ENCODE measurements at regions not wholly inside any gene's neighbourhood (a gene's known extent, or its start where the extent isn't known, plus 50 kb on each side); places are given as distances from the start of the nearest gene placed in this dataset.

- ChIA-PET CTCF (no interaction called here), POLR2A (no interaction called here)
- no peaks in the 10 kb centered on the region for H4K20me1 ChIP-seq (replicated peaks; ENCODE audit: control insufficient read depth, extremely low read depth, insufficient read depth, low read length)
- no peaks in the 10 kb centered on the region for H3K36me3 ChIP-seq (ENCODE audit: control insufficient read depth in 2 of 2, extremely low read depth in 1 of 2, insufficient read depth in 2 of 2, low read length in 2 of 2)
- H3K4me3 ChIP-seq (replicated peaks in 1 of 3; ENCODE audit: insufficient read depth in 1 of 3, low read depth in 1 of 3, low read length in 3 of 3) = no peak overlapping the region
- H2AFZ ChIP-seq (ENCODE audit: low read depth, low read length) = no peak overlapping the region
- intact Hi-C loops (cut with micrococcal nuclease) = no loop called here
- TF ChIP-seq MYC (IDR thresholded peaks at IDR 0.05; ENCODE audit: low read depth, low read length) = no peak
- no peak for TF ChIP-seq JUN (IDR thresholded peaks at IDR 0.05; ENCODE audit: borderline replicate concordance, insufficient read depth, insufficient read length, low read depth)
- no peak for TF ChIP-seq MAX (IDR thresholded peaks at IDR 0.05; ENCODE audit: insufficient read depth, insufficient read length)
- TF ChIP-seq CTCF (IDR thresholded peaks at IDR 0.05; ENCODE audit: extremely low read depth in 1 of 2, insufficient read depth in 1 of 2, low read depth in 1 of 2, low read length in 2 of 2) = no peak
- no peak for TF ChIP-seq POLR2AphosphoS5 (IDR thresholded peaks at IDR 0.05; ENCODE audit: insufficient read depth, low read depth, low read length)
- TF ChIP-seq POLR2A (IDR thresholded peaks at IDR 0.05; ENCODE audit: low read depth, low read length) = no peak
- TF ChIP-seq GATA2 (IDR thresholded peaks at IDR 0.05; ENCODE audit: insufficient read depth, insufficient read length, low read depth, low read length) = no peak
- no peak for TF ChIP-seq FOS (IDR thresholded peaks at IDR 0.05; ENCODE audit: borderline replicate concordance, insufficient read depth, low read length)
- no peak for TF ChIP-seq EZH2 (IDR thresholded peaks at IDR 0.05; ENCODE audit: borderline replicate concordance, low read depth, low read length, severe bottlenecking)
- FAIRE-seq (no peak), DNase-seq (ENCODE audit: low read depth, low spot score) (no peak)
- H3K9me1 ChIP-seq (replicated peaks; ENCODE audit: control insufficient read depth, extremely low read depth, insufficient read depth, low read length) = no peaks in the 10 kb centered on the region
- no TSS peak for BruUV-seq (replicated peaks)
- H3K4me1 ChIP-seq (ENCODE audit: control insufficient read depth, extremely low read depth, insufficient read depth, low read length) = no peaks in the 10 kb centered on the region
- H3K4me2 ChIP-seq (ENCODE audit: insufficient read depth, low read length) = no peak overlapping the region
- no peaks in the 10 kb centered on the region for H3K9me3 ChIP-seq (replicated peaks; ENCODE audit: control insufficient read depth, insufficient read depth, low read length)
- H3K79me2 ChIP-seq (ENCODE audit: control insufficient read depth, insufficient read depth, low read length) = no peaks in the 10 kb centered on the region
- dilution Hi-C loops (cut with MboI; ENCODE audit: extremely low pct_ligation_motif_present, low sequenced_read_pairs) = no loop called here
- no peaks in the 10 kb centered on the region for H3K27me3 ChIP-seq (ENCODE audit: control insufficient read depth in 2 of 2, insufficient read depth in 2 of 2, low read length in 2 of 2)
- no peak overlapping the region for H3K9ac ChIP-seq (replicated peaks; ENCODE audit: extremely low read depth, insufficient read depth, low read length)
- no peak overlapping the region for H3K27ac ChIP-seq (ENCODE audit: insufficient read depth, low read depth, low read length)
These were observed 217.0 kb downstream of the TMEM38B start for GRCh38 chr9:105911104-105911911.
